ENCODE measurements at regions not wholly inside any gene's neighbourhood (a gene's known extent, or its start where the extent isn't known, plus 50 kb on each side); places are given as distances from the start of the nearest gene placed in this dataset.

DNA sequence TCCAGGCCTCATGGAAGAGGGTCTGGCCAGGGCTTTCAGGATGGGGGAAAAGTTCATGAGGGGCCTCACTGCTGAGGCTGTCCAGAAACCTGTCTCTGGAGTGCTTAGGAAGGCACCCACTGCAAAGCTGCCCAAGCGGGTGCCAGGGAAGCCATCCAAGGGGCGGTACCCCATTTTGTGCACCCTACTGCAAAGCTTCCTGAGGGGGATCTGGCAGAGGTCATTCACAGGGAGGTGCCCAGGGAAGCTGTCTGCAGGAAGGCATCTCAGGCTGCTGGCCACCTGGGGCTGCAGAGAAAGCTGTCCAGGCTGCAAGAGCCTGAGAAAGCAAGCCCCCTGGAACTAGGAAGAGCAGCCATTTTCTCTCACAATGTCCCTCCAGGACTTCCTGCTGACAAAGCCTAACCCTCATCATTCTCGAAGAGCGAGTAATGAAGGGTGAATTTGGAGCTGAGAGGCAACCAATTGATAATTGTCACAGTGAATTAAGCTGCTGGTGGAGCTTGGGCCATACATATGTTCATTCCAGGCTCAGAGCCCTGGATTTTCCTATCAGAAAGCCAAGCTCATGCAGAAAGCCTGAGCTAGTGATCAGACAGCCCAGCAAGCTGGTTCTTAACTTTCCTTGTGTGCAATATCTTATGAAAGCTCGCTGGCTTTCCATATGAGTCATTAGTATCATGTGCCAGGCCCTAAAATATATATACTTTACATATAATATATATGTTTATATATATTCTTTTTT is 62.2 kb upstream of the SLC22A16 start:
- no peak for DNase-seq (ENCODE audit: low read depth, low spot score)

DNA sequence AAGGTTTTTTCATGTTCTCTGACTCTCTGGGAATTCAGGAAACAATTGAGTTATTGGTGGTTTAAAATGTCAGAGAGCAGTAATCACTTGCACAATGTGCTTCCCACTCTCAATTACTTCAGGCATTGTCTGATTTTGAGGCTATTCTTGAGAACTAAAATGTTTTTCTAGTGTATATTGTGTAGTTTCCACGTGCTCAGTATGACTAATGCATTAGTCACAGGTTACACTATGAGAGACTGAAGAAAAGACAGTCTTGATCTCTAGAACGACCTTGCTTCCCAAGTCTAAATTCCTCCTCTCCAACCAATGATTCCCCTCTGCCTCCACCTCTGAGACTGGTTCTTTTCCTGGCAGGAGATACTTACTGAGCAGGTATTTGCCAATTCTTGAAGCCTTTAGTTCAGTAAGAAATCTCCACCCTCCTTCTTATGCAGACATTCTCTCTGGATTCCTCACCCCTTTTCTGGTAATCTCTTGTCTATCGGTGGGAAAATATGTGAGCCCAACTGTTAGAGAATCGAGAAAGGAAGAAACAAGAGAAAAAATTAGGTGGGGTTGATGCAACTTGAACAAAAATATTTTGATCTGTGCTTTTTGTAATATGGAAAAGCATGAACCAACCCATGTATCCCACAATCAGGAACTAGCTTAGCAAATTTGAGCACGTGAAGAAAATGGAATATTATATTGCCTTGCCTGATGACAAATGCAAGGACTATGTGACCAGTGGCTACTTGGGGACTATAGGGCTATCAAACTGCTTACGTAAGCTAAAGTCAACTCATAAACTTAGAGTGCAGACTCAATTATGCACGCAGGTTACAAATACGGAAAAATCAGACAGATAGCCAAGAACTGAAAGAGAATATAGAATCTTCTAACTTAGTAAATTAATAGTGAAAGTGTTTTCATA is 61.1 kb upstream of the SLC22A16 start:
- DNase-seq (ENCODE audit: low read depth, low spot score) = peak; percentile 90

DNA sequence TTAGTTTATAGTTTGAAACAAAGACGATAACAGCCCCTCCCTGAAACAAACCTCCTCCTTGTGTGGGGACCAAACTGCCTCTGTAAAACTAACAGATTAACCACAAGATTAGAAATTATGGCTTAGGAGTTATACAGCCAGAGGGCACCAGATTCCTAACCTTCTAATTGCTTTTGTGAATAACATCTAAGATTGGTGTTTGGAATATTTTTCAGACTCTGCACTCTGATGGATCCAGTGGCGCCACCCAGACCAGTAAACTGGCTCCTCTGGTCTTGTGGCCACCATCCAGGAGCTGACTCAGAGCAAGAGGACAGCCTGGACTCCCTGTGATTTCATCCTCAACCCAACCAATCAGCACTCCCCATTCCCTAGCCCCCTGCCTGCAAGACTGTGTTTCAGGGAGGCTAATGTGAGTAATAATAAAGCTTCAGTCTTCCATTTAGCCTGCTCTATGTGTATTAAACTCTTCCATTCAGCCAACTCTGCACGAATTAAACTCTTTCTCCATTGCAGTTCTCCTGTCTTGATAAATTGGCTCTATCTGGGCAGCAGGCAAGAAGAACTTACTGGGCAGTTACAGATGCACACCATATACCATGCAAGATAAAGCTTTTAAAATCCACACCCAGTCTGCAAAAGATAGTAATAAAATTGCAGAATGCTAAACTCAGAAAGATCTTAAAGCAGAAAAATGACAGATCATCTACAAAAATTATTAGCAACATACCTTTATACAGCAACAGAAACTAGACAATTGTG is 58.5 kb upstream of the SLC22A16 start:
- DNase-seq (ENCODE audit: low read depth, low spot score) = peak; percentile 71

DNA sequence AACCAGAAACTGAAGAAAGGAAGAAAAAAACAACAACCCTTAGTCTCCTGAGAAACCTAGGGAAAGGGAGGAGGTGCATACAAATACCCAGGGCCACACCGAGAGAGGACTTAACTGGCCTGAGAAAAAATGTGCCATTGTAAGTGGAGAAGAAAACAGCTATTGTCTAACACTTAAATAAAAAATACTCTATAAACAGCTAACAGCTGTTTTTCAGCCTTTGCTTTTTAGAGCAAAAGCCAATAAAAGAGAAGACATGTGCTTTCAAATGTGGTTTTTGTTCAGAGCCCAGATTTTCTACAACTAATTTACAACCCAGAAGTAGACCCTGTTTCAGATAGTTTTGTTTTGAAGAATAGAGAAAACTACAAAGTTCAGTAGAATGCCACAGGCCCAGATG is 56.0 kb upstream of the SLC22A16 start:
- DNase-seq (ENCODE audit: low read depth, low spot score) = no peak

DNA sequence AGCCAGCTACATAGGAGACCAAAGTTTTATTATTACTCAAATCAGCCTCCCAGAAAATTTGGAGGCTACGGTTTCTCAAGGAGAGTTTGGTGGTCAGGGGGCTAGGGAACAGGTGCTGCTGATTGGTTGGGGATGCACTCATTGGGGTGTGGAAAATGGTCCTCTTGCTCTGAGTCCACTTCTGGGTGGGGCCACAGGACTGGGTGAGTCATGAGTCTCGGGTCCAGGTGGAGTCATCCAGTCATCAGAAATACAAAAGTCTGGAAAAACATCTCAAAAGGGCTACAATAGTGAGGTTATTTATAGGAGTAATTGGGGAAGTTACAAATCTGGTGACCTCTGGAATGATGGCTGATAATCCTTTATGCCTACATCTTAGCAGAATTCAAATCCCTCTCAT is 54.3 kb upstream of the SLC22A16 start:
- no peak for DNase-seq (ENCODE audit: low read depth, low spot score)

DNA sequence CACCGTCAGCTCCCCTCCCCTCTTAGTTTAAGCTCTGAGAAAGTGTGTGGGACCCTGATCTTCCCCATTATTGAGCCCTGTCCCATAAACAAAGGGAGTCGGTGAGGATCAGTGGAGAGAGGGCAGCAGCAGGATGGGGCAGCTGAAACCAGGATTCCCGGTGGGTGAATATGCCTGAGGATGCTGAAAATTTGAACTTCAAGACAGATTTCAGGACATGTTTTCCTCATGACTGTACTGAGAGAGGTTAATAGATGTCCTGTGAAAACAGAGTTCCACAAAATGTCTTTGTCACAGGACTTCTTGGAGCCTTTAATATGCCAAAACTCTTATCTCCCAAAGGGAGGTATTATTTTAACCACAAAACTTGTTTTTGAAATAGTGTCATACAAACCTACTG is 53.5 kb upstream of the SLC22A16 start:
- no peak for DNase-seq (ENCODE audit: low read depth, low spot score)

DNA sequence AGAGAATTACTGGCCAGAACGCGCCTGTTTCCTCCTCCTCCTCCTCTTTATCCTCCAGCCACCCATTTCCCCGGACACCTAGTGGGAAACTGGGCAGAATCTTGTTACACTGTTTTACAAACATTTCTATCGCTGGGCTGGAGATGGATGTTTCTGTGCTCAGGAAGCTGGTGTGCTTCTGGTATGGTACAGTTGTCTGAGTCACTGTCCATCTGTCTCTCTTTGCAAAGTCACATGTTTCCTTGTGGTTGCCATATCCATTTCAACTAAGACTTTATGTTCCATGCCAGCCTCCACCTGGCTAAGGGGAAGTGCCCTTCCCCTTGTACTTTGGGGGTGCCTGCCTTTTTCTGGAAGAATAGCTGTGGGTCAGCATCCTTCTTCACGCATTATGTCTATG is 52.9 kb upstream of the SLC22A16 start:
- DNase-seq (ENCODE audit: low read depth, low spot score) = peak; percentile 36

DNA sequence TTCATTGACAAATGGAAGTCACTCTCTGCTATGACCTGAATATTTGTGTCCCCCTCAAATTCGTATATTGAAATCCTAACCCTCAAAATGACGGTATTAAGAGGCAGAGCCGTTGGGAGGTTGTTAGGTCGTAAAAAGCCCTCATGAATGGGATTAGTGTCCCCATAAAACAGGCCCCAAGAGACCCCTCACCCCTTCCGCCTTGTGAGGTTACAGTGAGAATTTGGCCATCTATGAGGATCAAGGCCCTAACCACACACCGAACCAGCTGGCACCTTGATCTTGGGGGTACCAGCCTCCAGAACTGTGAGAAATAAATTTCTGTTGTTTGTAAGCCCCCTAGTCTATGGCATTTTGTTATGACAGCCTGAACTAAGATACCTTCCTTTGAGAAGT is 52.5 kb upstream of the SLC22A16 start:
- DNase-seq (ENCODE audit: low read depth, low spot score) = no peak

DNA sequence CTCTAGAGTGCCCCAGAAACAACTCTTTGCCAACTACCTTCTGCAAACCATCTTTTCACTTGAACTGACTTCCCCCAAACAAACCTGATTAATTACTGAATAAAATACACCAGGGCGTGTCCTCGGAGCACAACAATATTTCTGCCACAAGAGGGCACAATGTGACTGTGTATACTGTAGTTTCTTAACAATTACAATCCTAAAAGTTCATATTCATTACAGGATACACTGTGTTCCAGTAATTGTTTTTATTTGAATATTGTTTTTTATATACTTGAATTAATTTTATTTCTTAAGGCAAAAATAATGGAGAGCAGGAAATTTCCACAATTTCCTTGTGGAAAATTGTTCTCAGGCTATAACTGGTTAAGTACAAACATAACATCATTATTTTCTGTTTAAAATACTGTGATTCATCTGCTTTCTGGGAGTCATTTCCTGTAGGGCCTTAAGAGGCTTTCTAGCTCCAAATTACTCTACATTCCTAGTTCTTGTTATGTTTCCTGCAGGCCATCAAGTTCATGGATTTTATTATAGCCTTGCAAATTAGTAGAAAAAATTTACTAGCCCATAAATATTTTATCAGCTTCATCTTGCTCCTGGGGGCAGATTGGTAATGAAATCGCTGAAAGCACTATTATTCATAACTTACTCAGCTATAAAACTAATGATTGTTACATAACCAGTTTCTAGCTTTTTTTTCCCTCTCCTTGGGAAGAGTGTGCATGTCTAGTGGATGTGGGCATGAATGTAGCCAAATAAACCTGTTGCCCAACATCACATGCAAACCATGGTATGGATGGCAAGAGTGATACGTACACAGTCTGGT is 51.9 kb upstream of the SLC22A16 start:
- peak; percentile 78 for DNase-seq (ENCODE audit: low read depth, low spot score)

DNA sequence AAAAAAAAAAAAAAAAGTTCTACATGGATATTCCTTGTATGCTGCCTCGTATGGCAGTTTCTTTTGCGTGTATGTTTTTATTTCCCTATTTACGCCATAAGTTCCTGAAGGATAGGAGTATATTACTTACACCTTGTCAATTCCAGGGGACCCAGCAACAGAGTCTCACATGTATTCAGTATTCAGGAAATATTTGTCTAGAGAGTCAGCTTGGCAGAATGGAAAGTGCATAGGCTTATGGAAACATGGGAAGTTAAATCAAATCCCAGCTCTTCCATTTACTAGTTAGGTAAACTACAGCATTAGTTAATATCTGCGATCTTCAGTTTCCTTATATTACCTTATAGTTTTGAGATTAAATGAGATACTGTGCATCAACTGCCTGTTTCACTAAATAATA is 51.1 kb upstream of the SLC22A16 start:
- DNase-seq (ENCODE audit: low read depth, low spot score) = no peak

DNA sequence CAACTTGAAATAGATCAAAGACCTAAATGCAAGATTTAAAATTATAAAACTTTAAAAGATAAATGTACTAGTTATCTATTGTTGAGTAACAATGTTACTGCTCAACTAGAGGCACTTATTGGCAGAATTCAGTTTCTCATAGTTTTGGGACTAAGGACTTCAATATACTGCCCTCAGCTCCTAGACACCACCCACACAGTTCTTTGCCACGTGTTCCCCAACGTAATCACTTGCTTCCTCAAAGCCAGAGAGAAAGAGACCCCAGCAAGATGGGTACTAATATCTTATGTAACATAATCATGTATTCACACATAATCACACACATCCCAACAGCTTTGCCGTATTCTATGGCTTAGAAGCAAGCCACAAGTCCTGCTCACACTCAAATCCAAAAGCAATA is 50.3 kb upstream of the SLC22A16 start:
- no peak for DNase-seq (ENCODE audit: low read depth, low spot score)

All from astrocyte of the hippocampus (primary cell).